SH-SY5Y (cell line): ENCODE measurements at regions not wholly inside any gene's neighbourhood (a gene's known extent, or its start where the extent isn't known, plus 50 kb on each side); places are given as distances from the start of the nearest gene placed in this dataset.

Experiments used
- GATA2 ChIP-seq: IDR thresholded peaks from 2 replicates; pipeline ENCODE4 v1.6.1; 2011; ENCODE audit warnings: mild to moderate bottlenecking, low read depth, low read length
- GATA3 ChIP-seq: IDR thresholded peaks from 2 replicates; pipeline ENCODE4 v1.6.1; 2011; ENCODE audit warnings: low read depth, mild to moderate bottlenecking, low read length, moderate library complexity

DNA sequence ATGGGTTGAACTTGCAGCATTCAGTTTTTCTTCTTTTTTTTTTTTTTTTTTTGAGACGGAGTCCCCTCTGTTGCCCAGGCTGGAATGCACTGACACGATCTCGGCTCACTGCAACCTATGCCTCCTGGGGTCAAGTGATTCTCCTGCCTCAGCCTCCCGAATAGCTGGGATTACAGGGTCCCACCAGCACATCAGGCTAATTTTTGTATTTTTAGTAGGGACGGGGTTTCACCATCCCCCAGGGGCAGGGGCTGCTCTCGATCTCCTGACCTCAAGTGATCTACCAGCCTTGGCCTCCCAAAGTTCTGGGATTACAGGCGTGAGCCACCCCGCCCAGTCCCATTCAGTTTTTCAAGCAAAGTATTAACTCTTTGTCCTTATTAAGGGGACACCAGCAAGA, 117.6 kb upstream of the PRSS16 start:
- TF ChIP-seq GATA2 = no peak
- TF ChIP-seq GATA3 = no peak
